T-helper 17 cell (primary cell): ENCODE measurements at regions not wholly inside any gene's neighbourhood (a gene's known extent, or its start where the extent isn't known, plus 50 kb on each side); places are given as distances from the start of the nearest gene placed in this dataset.

Source experiments
- ATAC-seq: fragments of 150-1000 bp; cut with Tn5 transposase; 2 replicates; pipeline ENCODE4 v1.10.0; 2021; ENCODE audit warnings: mild to moderate bottlenecking, moderate library complexity
- DNase-seq, 3 donors: peaks; one replicate each; pipeline versions ENCODE4 v3.0.0 to v3.0.0-alpha.2; 2020 to 2021
- H3K9me3 ChIP-seq: one replicate; pipeline ENCODE4 v1.7.0; 2013; ENCODE audit warnings: low read length, mild to moderate bottlenecking; ENCODE audit not compliant: control insufficient read depth, poor library complexity, severe bottlenecking
- H3K27ac Mint-ChIP-seq: one replicate; pipeline ENCODE4 v1.8.0; 2022; ENCODE audit warnings: mild to moderate bottlenecking, moderate library complexity, mixed read lengths
- H3K27me3 Mint-ChIP-seq: one replicate; pipeline ENCODE4 v1.8.0; 2022; ENCODE audit warnings: mixed read lengths
- H3K36me3 Mint-ChIP-seq: one replicate; pipeline ENCODE4 v1.8.0; 2022; ENCODE audit warnings: low read depth, mixed read lengths
- H3K4me1 Mint-ChIP-seq: one replicate; pipeline ENCODE4 v1.8.0; 2022; ENCODE audit warnings: mild to moderate bottlenecking, mixed read lengths
- H3K4me3 Mint-ChIP-seq: one replicate; pipeline ENCODE4 v1.8.0; 2022; ENCODE audit warnings: mild to moderate bottlenecking, moderate library complexity, mixed read lengths

DNA sequence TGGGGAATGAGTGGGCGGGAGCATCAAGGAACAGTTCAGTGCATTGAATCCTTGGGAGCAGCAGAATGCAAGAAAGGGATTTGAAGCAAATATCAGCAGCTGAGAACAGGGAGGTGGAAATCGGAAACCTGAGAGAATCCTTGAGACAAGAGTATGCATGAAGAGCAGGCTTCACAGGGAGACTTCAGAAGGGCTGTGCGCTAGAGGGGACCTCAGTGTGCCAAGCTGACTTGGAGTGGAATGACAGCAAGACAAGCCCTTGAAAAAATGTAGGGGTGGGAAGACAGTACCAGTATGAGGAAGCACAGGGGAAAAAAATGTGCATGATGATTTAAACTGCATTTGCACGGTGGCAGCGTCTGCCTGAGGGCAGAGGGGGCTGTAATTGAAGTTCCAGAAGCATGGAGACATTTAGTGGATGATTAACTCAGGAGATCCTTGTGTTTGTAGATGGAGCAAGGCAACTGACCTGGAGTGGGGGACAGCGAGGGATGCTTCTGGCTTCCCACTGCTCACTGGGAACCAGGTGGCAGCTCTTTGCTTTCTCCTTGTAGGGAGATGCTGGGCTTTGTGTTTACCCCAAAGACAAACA lies 204.9 kb upstream of the PLET1 start:
- Mint-ChIP-seq H3K27me3 (peaks cover 29% of the 10 kb centered on the region), H3K36me3 (no peaks in the 10 kb centered on the region), H3K27ac (no peak overlapping the region)

DNA sequence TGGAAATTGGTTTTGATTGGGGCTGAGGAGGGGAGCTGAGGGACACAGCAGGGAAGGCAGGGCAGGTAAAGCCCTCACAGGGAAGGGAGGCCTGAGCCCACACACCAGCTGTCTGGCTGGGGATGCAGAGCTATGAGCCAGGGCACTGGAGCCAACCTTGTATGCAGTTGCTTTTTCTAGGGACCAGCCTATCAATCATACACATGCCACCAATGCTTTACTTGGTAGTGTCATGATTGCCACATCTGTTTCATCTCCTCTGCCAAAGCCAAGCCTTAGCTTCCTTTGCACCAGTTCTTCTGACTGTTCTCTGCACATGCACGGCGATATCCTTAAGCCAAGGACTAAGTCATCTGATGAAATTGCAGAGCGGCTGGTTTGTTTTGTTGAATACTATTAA lies 207.1 kb upstream of the PLET1 start:
- DNase-seq, result no peak
- no peaks in the 10 kb centered on the region for H3K36me3 Mint-ChIP-seq
- H3K27me3 Mint-ChIP-seq, result peaks cover 36% of the 10 kb centered on the region
- ATAC-seq, result no peak
- peaks cover 2% of the 10 kb centered on the region for H3K4me1 Mint-ChIP-seq
- H3K9me3 ChIP-seq, result no peaks in the 10 kb centered on the region
- H3K4me3 Mint-ChIP-seq, result no peak overlapping the region
- H3K27ac Mint-ChIP-seq, result no peak overlapping the region

More for the DNA sequence above, 204.9 kb upstream of the PLET1 start:
- ATAC-seq (no peak), DNase-seq (no peak)
- H3K4me1 Mint-ChIP-seq, result peaks cover 2% of the 10 kb centered on the region
- H3K9me3 ChIP-seq, result no peaks in the 10 kb centered on the region
- no peak overlapping the region for H3K4me3 Mint-ChIP-seq

DNA sequence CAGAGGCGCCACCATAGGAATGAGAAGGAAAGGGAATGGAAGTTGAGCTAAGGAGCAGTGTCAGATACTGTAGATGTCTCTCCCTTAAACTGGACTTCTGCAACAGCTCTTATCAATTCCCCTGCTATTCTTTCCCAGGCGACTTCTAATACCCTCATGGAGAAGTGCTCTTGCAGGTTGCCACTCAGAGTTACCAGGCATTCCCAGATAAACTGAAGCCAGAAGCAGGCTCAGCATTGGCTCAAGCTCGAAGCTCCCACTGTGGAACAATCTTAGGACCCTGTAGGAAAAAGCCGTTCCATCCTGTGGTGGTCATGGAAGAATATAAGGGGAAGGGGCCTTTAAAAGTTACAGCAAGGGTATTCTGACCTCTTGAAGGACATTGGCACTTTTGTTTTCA lies 208.7 kb upstream of the PLET1 start:
- no peak overlapping the region for H3K27ac Mint-ChIP-seq

DNA sequence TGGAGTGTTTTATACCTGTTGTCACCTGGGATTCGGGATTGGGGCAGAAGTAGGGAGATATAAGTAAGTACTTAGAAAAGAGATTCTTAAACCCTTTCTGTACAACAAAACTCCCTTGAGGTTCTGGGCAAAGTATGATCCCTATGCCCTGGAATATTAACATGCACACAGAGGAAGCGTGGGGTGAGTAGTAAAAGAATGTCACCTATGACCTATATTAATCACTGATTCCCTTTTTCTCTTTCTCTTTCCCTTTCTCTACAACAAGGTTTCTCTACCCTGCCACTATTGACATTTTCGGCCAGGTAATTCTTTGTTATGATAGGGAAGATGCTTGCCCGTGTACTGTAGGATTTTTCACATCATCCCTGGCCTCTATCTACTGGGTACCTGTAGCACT lies 209.7 kb upstream of the PLET1 start:
- ATAC-seq, result no peak
- no peaks in the 10 kb centered on the region for H3K36me3 Mint-ChIP-seq
- peaks cover 2% of the 10 kb centered on the region for H3K4me1 Mint-ChIP-seq
- DNase-seq, result no peak
- no peak overlapping the region for H3K4me3 Mint-ChIP-seq
- H3K27ac Mint-ChIP-seq, result no peak overlapping the region
- H3K9me3 ChIP-seq, result no peaks in the 10 kb centered on the region
- peaks cover 43% of the 10 kb centered on the region for H3K27me3 Mint-ChIP-seq

More for the DNA sequence above, 208.7 kb upstream of the PLET1 start:
- ATAC-seq, result no peak
- no peaks in the 10 kb centered on the region for H3K9me3 ChIP-seq
- Mint-ChIP-seq H3K36me3 (no peaks in the 10 kb centered on the region), H3K4me3 (no peak overlapping the region), H3K27me3 (peaks cover 42% of the 10 kb centered on the region), H3K4me1 (peaks cover 2% of the 10 kb centered on the region)
- no peak for DNase-seq

DNA sequence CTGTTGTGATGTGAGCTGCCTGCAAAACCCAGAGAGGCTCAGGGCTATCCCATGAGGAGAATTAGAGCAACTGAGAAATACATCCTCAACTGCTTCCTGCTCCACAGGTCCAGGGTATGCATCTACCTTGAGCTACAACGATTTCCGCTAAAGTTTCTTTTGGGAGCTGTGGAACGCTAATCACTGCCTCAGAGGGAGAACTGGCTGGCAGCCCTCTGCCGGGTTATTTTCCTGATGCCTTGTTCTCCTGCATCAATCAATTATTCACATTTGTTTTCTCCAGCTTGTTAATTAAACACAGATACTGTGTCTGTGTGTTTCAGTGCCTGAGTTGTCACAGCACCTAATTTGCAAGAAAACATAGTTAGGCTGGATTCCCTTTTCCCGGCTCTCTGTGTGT lies 211.1 kb upstream of the PLET1 start:
- no peak overlapping the region for H3K27ac Mint-ChIP-seq
- no peak for ATAC-seq
- peaks cover 40% of the 10 kb centered on the region for H3K27me3 Mint-ChIP-seq
- H3K9me3 ChIP-seq, result no peaks in the 10 kb centered on the region
- DNase-seq, result no peak
- H3K4me1 Mint-ChIP-seq, result peaks cover 2% of the 10 kb centered on the region
- H3K36me3 Mint-ChIP-seq, result peaks cover 2% of the 10 kb centered on the region
- no peak overlapping the region for H3K4me3 Mint-ChIP-seq

DNA sequence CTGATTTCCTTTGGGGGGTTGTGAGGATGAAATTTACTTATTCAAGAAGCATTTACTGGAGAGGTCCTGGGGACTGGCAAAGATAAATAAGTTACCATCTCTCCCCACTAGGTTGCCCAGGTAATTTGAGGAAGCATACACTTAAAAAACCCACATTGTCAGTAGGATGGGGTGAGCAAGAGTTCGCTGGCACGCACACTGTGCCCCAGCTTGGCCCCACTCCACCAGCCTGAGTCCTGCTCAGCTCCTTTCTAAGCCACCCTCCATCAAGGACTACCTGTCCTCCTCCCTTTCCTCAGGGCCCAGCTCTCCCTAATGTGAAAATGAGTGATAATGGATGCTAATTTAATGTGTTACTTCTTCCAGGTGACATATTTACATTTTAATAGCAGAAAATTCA lies 216.5 kb upstream of the PLET1 start:
- H3K27me3 Mint-ChIP-seq, result peaks cover 37% of the 10 kb centered on the region
- H3K27ac Mint-ChIP-seq, result no peak overlapping the region
- DNase-seq (no peak), ATAC-seq (no peak)
- peaks cover 6% of the 10 kb centered on the region for H3K36me3 Mint-ChIP-seq
- H3K4me1 Mint-ChIP-seq, result no peaks in the 10 kb centered on the region
- no peaks in the 10 kb centered on the region for H3K9me3 ChIP-seq
- H3K4me3 Mint-ChIP-seq, result no peak overlapping the region

DNA sequence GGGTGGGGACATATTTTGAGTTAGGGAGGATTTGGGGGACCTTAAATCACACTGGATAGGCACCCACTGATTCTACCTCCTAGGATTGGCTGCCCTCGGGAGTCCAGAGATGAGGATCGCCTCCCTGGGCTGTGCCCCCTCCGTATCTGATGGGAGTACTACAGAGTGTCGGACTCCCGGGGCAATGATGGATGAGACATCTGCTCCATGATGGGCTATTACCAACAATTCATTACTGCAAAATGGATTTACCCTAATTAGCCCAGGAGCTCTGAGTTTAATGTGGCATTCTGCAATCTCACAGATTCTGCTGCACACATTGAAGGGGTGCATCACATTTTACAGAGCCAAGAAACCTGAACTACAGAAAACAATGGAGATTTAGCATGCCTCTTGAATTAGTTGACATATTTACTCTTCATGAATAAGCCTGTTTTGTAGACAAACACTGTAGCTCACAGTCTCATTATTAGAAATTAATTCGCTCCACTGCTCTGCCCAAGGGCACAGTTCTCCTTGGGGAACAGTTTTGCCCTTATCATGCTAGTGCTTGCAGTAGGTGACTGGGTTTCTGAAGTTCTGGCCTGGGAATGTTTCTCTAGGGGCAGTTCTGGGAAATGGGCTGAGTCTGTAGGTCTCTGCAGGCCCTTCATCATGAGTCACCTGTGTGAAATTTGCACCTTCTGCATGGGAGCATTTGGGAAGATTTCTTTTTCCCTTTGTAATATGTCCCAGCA lies 217.1 kb upstream of the PLET1 start:
- H3K36me3 Mint-ChIP-seq, result peaks cover 6% of the 10 kb centered on the region
- no peaks in the 10 kb centered on the region for H3K9me3 ChIP-seq
- ATAC-seq, result no peak
- no peaks in the 10 kb centered on the region for H3K4me1 Mint-ChIP-seq
- peaks cover 35% of the 10 kb centered on the region for H3K27me3 Mint-ChIP-seq
- no peak for DNase-seq
- H3K27ac Mint-ChIP-seq, result no peak overlapping the region
- H3K4me3 Mint-ChIP-seq, result no peak overlapping the region

DNA sequence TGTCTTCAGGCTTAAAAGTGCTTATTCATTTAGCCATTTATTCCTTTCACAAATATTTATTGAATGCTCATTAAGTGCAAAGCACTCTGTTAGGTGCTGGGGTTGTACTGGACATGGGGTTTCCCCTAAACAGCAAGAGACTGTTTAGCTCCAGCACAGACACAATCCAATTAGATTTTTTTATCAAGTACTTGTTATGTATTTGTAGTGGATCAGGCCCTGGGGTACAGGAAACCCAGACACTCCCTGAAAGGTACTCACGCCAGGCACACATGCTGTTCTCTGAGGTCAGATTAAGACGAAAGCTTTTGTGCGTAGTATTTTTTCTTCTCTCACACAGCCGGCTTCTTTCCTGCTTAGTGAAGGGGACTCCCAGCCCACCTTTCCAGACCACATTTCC lies 218.1 kb upstream of the PLET1 start:
- no peaks in the 10 kb centered on the region for H3K9me3 ChIP-seq
- H3K4me3 Mint-ChIP-seq, result no peak overlapping the region
- H3K27ac Mint-ChIP-seq, result no peak overlapping the region
- H3K27me3 Mint-ChIP-seq, result peaks cover 35% of the 10 kb centered on the region
- DNase-seq, result no peak
- no peak for ATAC-seq
- no peaks in the 10 kb centered on the region for H3K4me1 Mint-ChIP-seq
- H3K36me3 Mint-ChIP-seq, result peaks cover 6% of the 10 kb centered on the region

DNA sequence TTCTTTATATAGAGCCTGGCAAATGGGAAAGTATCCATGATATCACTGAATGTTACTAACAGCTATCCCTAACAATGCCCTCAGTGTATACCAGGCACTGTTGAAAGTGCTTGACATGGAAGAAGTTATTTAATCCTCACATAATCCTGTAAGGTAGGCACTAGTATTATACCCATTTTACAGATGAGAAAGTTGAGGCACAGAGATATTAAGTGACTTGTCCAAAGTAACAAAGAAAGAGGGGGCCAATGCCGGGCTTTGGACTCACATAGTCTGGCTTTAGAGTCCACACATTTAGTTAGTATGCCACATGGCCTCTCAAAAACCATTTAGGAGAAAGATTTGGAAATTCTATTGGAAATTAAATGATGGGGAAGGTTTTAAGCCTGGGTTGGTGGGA lies 220.8 kb upstream of the PLET1 start:
- Mint-ChIP-seq H3K27me3 (peaks cover 24% of the 10 kb centered on the region), H3K36me3 (peaks cover 6% of the 10 kb centered on the region), H3K4me3 (no peak overlapping the region), H3K27ac (no peak overlapping the region), H3K4me1 (no peaks in the 10 kb centered on the region)
- ATAC-seq (no peak), DNase-seq (no peak)
- H3K9me3 ChIP-seq, result no peaks in the 10 kb centered on the region

DNA sequence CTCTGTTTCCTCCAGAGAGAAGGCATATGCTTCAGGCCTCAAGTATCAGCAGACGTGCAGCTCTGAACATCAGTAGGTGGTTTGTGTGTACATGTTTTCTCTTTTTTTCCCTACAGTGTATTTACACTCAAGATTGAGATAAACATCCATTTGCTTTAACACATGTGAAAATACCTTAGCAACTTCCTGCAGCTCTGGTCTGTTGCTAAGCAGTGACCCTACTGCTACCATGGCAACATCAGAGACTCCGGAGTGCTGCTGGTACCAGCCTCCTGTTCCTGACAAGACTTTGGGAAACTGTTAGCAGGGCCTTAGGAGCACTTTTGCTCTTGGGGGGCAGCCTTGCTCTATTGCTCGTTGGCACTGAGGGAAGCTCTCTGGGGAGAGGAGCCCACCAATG lies 221.2 kb upstream of the PLET1 start:
- DNase-seq, result no peak
- H3K4me1 Mint-ChIP-seq, result no peaks in the 10 kb centered on the region

DNA sequence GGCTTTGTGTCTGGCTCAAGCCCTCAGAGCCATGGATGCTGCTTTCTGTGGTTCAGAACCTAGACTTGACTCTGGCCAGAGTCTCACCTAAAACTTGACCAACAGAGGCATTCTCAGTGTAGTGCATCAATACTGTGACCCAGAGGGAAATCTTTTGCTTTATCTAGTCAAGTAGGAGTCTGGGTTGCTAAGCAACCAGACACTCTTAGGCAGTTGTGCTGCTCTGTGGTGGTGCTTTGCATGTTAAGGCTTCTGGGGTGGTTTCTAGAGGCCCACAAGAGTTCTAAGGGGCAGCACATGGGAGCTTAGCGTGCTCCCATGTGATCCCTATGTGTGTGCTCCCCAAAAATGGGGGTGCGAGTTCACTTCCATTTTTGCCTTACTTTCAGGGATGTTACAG lies 224.6 kb upstream of the PLET1 start:
- Mint-ChIP-seq H3K27me3 (peaks cover 27% of the 10 kb centered on the region), H3K36me3 (peaks cover 9% of the 10 kb centered on the region), H3K4me1 (no peaks in the 10 kb centered on the region), H3K27ac (no peak overlapping the region), H3K4me3 (no peak overlapping the region)
- no peaks in the 10 kb centered on the region for H3K9me3 ChIP-seq
- DNase-seq (no peak), ATAC-seq (no peak)

More for the DNA sequence above, 221.2 kb upstream of the PLET1 start:
- no peaks in the 10 kb centered on the region for H3K9me3 ChIP-seq
- H3K4me3 Mint-ChIP-seq, result no peak overlapping the region
- H3K27me3 Mint-ChIP-seq, result peaks cover 25% of the 10 kb centered on the region
- ATAC-seq, result no peak
- H3K36me3 Mint-ChIP-seq, result peaks cover 3% of the 10 kb centered on the region
- H3K27ac Mint-ChIP-seq, result no peak overlapping the region

DNA sequence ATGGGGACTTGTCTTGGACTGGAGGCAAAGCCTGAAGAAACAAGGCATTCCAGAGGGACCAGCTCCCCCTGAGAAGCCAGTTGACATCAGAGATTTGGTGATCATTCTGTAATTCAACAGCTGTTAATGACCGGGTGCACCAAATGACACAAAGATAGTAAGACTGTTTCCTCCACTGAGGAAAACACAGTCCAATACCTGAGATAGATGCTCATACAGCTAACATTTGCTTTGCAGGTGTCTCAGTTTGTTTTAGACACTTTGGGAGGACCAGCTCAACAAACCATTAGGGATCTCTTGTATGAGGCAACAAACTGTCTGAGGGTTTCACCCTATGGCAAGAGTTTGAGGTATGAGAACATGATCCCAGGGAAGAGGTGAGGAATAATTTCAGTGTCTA lies 237.2 kb upstream of the PLET1 start:
- Mint-ChIP-seq H3K4me1 (no peaks in the 10 kb centered on the region), H3K27ac (no peak overlapping the region), H3K4me3 (no peak overlapping the region), H3K36me3 (no peaks in the 10 kb centered on the region), H3K27me3 (peaks cover 15% of the 10 kb centered on the region)
- H3K9me3 ChIP-seq, result no peaks in the 10 kb centered on the region
- DNase-seq (no peak), ATAC-seq (no peak)

DNA sequence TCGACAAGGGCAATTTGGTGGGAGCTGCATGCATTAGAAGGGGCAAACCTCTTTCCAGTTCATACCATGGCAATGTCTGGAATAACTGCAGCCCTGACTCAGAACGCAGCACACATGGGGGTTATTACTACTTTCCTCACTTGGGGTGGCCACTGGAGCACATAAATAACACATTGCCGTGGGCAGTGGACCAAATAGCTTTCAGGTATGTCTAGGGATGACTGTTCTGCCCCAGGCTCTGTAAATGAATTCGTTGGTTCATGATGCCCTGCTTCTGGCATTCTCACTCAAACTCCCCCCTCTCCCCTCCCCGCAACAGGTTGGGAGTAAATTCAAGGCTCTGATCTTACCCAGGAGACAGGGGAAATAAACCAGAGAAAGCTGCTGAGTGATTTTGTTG lies 238.0 kb upstream of the PLET1 start:
- Mint-ChIP-seq H3K27me3 (peaks cover 19% of the 10 kb centered on the region), H3K27ac (no peak overlapping the region), H3K36me3 (no peaks in the 10 kb centered on the region), H3K4me1 (no peaks in the 10 kb centered on the region), H3K4me3 (no peak overlapping the region)
- ATAC-seq (no peak), DNase-seq (no peak)
- H3K9me3 ChIP-seq, result no peaks in the 10 kb centered on the region
